GM13977 (cell line): ENCODE measurements at regions not wholly inside any gene's neighbourhood (a gene's known extent, or its start where the extent isn't known, plus 50 kb on each side); places are given as distances from the start of the nearest gene placed in this dataset.

Experiments
- DNase-seq: peaks from one replicate; pipeline ENCODE4 v3.0.0; 2012; ENCODE audit warnings: low spot score
- CTCF ChIP-seq: IDR thresholded peaks from 2 replicates; pipeline ENCODE4 v1.5.1; 2012; ENCODE audit warnings: mild to moderate bottlenecking, control low read depth; ENCODE audit not compliant: insufficient read depth; ENCODE audit errors: extremely low read depth, missing control alignments
- in situ Hi-C: fragments of 300-500 bp; cut with MboI; formaldehyde crosslinking; loops from one replicate; pipeline ENCODE4 v1.12.0; 2022; ENCODE audit warnings: low sequenced_read_pairs, low pct_unique_long_range_greater_than_20kb, mixed read lengths, inconsistent platforms; ENCODE audit not compliant: unreplicated experiment

- in situ Hi-C loops, result no loop called here
- no peak for DNase-seq
- no peak for TF ChIP-seq CTCF
Observed at GRCh38 chr13:105655046-105655445, 880.4 kb downstream of the EFNB2 start.

GRCh38 chr13:105643966-105644365, 891.5 kb downstream of the EFNB2 start:
- DNase-seq, result no peak
- in situ Hi-C loops, result no loop called here
- TF ChIP-seq CTCF, result no peak

GRCh38 chr13:105642511-105642958, 892.9 kb downstream of the EFNB2 start:
- in situ Hi-C loops, result no loop called here
- DNase-seq, result no peak
- TF ChIP-seq CTCF, result no peak

- no peak for DNase-seq
- in situ Hi-C loops, result no loop called here
- TF ChIP-seq CTCF, result no peak
Observed at GRCh38 chr13:105641121-105641520, 894.3 kb downstream of the EFNB2 start.

GRCh38 chr13:105638426-105638825, 897.0 kb downstream of the EFNB2 start:
- DNase-seq, result no peak
- in situ Hi-C loops, result no loop called here
- no peak for TF ChIP-seq CTCF

- DNase-seq, result no peak
- in situ Hi-C loops, result no loop called here
- TF ChIP-seq CTCF, result no peak
Observed at GRCh38 chr13:105634059-105634458, 901.4 kb downstream of the EFNB2 start.

- no peak for TF ChIP-seq CTCF
- in situ Hi-C loops, result no loop called here
- DNase-seq, result no peak
Observed at GRCh38 chr13:105630431-105630830, 905.0 kb downstream of the EFNB2 start.
